AG04450 (cell line): ENCODE measurements at regions not wholly inside any gene's neighbourhood (a gene's known extent, or its start where the extent isn't known, plus 50 kb on each side); places are given as distances from the start of the nearest gene placed in this dataset.

Source experiments
- CTCF ChIA-PET: fragments of 300-600, 350-600 bp; formaldehyde crosslinking; extraction: SDS; loops from one replicate; lab custom pipeline; 2022; ENCODE audit warnings: antibody characterized with exemption, inconsistent platforms; lab: Charles Lee
- POLR2A ChIA-PET: fragments of 350-600 bp; formaldehyde crosslinking; extraction: SDS; loops from one replicate; lab custom pipeline; 2021; ENCODE audit warnings: antibody characterized with exemption, inconsistent platforms; lab: Yijun Ruan, JAX
- DNase-seq: peaks from one replicate; pipeline ENCODE4 v3.0.0-alpha.2; 2011; ENCODE audit warnings: low read depth, low spot score
- H3K27ac ChIP-seq: one replicate; pipeline ENCODE4 v1.5.1; 2012; ENCODE audit warnings: low read depth, low read length, control low read depth
- H3K27me3 ChIP-seq: one replicate; pipeline ENCODE4 v1.6.0; 2012; ENCODE audit warnings: low read length; ENCODE audit not compliant: control insufficient read depth, insufficient read depth
- H3K4me3 ChIP-seq: 2 replicates; pipeline ENCODE4 v1.5.1; 2011; ENCODE audit warnings: mild to moderate bottlenecking, low read depth, low read length, control low read depth
- H3K9me3 ChIP-seq: 2 replicates; pipeline ENCODE4 v1.5.1; 2012; ENCODE audit warnings: low read length; ENCODE audit not compliant: control insufficient read depth, insufficient read depth
- CTCF ChIP-seq: IDR thresholded peaks from 2 replicates; pipeline ENCODE4 v1.5.1; 2011; ENCODE audit warnings: low read depth, low read length, control low read depth, inconsistent platforms

- no peak for TF ChIP-seq CTCF
- ChIA-PET CTCF (interaction anchor here (1.2 to 1.7 kb wide), 3 partner anchors 14 to 32 kb away, joined by 3 to 13 read pairs (median 5); no protein-coding TSS in a partner anchor), POLR2A (interaction anchor here (0.7 kb wide), 1 partner anchor 204 kb away, joined by 3 read pairs; no protein-coding TSS in a partner anchor)
- Histone ChIP-seq H3K9me3 (peaks cover 12% of the 10 kb centered on the region), H3K27me3 (no peaks in the 10 kb centered on the region), H3K4me3 (no peak overlapping the region), H3K27ac (peak overlapping the region; percentile 21)
- DNase-seq: no peak
These were observed 211.0 kb upstream of the GSE1 start for GRCh38 chr16:85401917-85402766.

GRCh38 chr16:85402910-85403692 is 210.0 kb upstream of the GSE1 start:
- no peak for TF ChIP-seq CTCF
- H3K4me3 ChIP-seq: no peak overlapping the region
- no peaks in the 10 kb centered on the region for H3K27me3 ChIP-seq
- peak overlapping the region; percentile 2 for H3K27ac ChIP-seq
- CTCF ChIA-PET: interaction anchor here (1.2 to 1.7 kb wide), 3 partner anchors 13 to 33 kb away, joined by 3 to 13 read pairs (median 5); no protein-coding TSS in a partner anchor
- POLR2A ChIA-PET: interaction anchor here (0.7 kb wide), 1 partner anchor 203 kb away, joined by 3 read pairs; no protein-coding TSS in a partner anchor
- peaks cover 12% of the 10 kb centered on the region for H3K9me3 ChIP-seq
- no peak for DNase-seq

- no peak for DNase-seq
- Histone ChIP-seq H3K4me3 (no peak overlapping the region), H3K27me3 (no peaks in the 10 kb centered on the region), H3K9me3 (peaks cover 12% of the 10 kb centered on the region), H3K27ac (no peak overlapping the region)
- ChIA-PET POLR2A (no interaction called here), CTCF (interaction anchor here (1.7 kb wide), 1 partner anchor 17 kb away, joined by 5 read pairs; no protein-coding TSS in a partner anchor)
- no peak for TF ChIP-seq CTCF
These were observed 209.4 kb upstream of the GSE1 start for GRCh38 chr16:85403693-85404092.

GRCh38 chr16:85412911-85413520 is 200.1 kb upstream of the GSE1 start:
- POLR2A ChIA-PET: no interaction called here
- CTCF ChIA-PET: no interaction called here
- TF ChIP-seq CTCF: no peak

More at GRCh38 chr16:85412911-85413520, 200.1 kb upstream of the GSE1 start:
- no peak for DNase-seq
- Histone ChIP-seq H3K9me3 (peaks cover 6% of the 10 kb centered on the region; the same call in 1 of the 2 replicates), H3K27me3 (no peaks in the 10 kb centered on the region), H3K4me3 (no peak overlapping the region), H3K27ac (no peak overlapping the region)
